ENCODE measurements at regions not wholly inside any gene's neighbourhood (a gene's known extent, or its start where the extent isn't known, plus 50 kb on each side); places are given as distances from the start of the nearest gene placed in this dataset.

GRCh38 chr2:145410086-145410485, 890.2 kb upstream of the ZEB2 start:
- Histone ChIP-seq H3K27me3 (ENCODE audit: insufficient read depth, low read depth) (no peaks in the 10 kb centered on the region), H3F3A (ENCODE audit: insufficient read depth, low read depth) (no peaks in the 10 kb centered on the region), H3K4me3 (no peak overlapping the region), H3K9me2 (ENCODE audit: insufficient read depth) (peaks cover 7% of the 10 kb centered on the region; the same call in 1 of the 2 replicates), H3K27ac (no peak overlapping the region), H3K4me1 (replicated peaks; ENCODE audit: insufficient read depth) (no peaks in the 10 kb centered on the region), H2AFZ (no peak overlapping the region), H3K9me3 (ENCODE audit: insufficient read depth, low read depth) (no peaks in the 10 kb centered on the region), H3K36me3 (ENCODE audit: low read depth) (no peaks in the 10 kb centered on the region), H3K79me2 (ENCODE audit: low read depth) (no peaks in the 10 kb centered on the region), H3K4me2 (no peak overlapping the region), H4K20me1 (ENCODE audit: insufficient read depth) (no peaks in the 10 kb centered on the region)
- ChIA-PET CTCF (no interaction called here), POLR2A (ENCODE audit: unreplicated experiment) (no interaction called here)
- no TSS peak for BruUV-seq (replicated peaks)
- DNase-seq = no peak
- intact Hi-C loops (cut with micrococcal nuclease; ENCODE audit: unreplicated experiment) = no loop called here
- TF ChIP-seq EZH2 (IDR thresholded peaks at IDR 0.05; ENCODE audit: low read depth) = no peak
- no peak for TF ChIP-seq CTCF (conservative IDR thresholded peaks at IDR 0.05)

DNA sequence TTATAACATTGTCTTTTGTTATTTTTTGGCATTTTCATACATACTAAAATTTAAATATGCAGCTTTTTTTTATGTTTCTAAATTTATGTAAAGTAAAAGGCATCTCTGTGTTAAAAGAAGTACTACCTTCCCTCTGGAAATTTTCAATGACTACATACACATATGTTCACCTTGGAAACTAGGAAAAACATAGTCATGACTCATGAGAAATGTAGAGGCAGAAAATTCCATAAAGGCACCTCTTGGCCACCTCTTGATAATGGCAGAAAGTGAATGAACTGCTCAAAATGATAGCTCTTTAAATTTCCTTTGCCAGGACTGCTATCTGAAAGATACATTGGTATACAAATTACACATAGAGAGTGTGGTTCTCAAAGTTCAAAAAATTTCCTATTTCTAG, 889.1 kb upstream of the ZEB2 start:
- POLR2A ChIA-PET (ENCODE audit: unreplicated experiment) = no interaction called here
- Histone ChIP-seq H3K27ac (no peak overlapping the region), H3K27me3 (ENCODE audit: insufficient read depth, low read depth) (no peaks in the 10 kb centered on the region), H3K79me2 (ENCODE audit: low read depth) (no peaks in the 10 kb centered on the region), H3K36me3 (ENCODE audit: low read depth) (no peaks in the 10 kb centered on the region), H3K4me3 (no peak overlapping the region), H2AFZ (no peak overlapping the region), H3K4me1 (replicated peaks; ENCODE audit: insufficient read depth) (no peaks in the 10 kb centered on the region), H3K4me2 (no peak overlapping the region), H4K20me1 (ENCODE audit: insufficient read depth) (no peaks in the 10 kb centered on the region), H3F3A (ENCODE audit: insufficient read depth, low read depth) (no peaks in the 10 kb centered on the region), H3K9me3 (ENCODE audit: insufficient read depth, low read depth) (no peaks in the 10 kb centered on the region), H3K9me2 (ENCODE audit: insufficient read depth) (peaks cover 7% of the 10 kb centered on the region)
- intact Hi-C loops (cut with micrococcal nuclease; ENCODE audit: unreplicated experiment) = no loop called here
- BruUV-seq (replicated peaks) = no TSS peak
- CTCF ChIA-PET = interaction anchor here (0.6 kb wide), 1 partner anchor 53 kb away, joined by 3 read pairs; no protein-coding TSS in a partner anchor
- DNase-seq = no peak
- TF ChIP-seq CTCF (conservative IDR thresholded peaks at IDR 0.05) (no peak), EZH2 (IDR thresholded peaks at IDR 0.05; ENCODE audit: low read depth) (no peak)

DNA sequence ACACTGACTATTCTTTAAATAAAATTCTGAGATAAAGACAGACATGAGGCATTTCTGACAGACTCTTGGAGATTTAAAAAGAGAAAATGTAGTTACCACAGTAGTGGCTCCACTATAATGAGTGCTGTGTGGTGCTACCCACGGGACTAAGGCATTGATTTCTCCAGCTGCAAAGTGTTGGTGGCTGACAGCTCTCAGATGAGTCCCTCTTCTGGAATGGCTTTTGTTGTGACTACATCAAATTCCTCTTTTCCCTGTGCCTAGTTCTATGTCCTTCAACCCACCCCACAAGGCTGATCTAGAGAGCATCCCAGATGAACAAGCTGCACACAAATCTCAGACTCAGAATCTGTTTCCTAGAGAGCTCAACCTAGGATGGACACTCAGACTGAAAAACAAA, 884.8 kb upstream of the ZEB2 start:
- Histone ChIP-seq H3K36me3 (ENCODE audit: low read depth) (no peaks in the 10 kb centered on the region), H3K9me2 (ENCODE audit: insufficient read depth) (peaks cover 7% of the 10 kb centered on the region), H3K27ac (no peak overlapping the region), H2AFZ (no peak overlapping the region; the same call in 1 of the 2 replicates), H3K9me3 (ENCODE audit: insufficient read depth, low read depth) (no peaks in the 10 kb centered on the region), H3K4me1 (replicated peaks; ENCODE audit: insufficient read depth) (no peaks in the 10 kb centered on the region), H3K4me3 (no peak overlapping the region), H3K27me3 (ENCODE audit: insufficient read depth, low read depth) (no peaks in the 10 kb centered on the region), H3K4me2 (no peak overlapping the region), H3F3A (ENCODE audit: insufficient read depth, low read depth) (no peaks in the 10 kb centered on the region), H4K20me1 (ENCODE audit: insufficient read depth) (no peaks in the 10 kb centered on the region), H3K79me2 (ENCODE audit: low read depth) (no peaks in the 10 kb centered on the region)
- no peak for DNase-seq
- intact Hi-C loops (cut with micrococcal nuclease; ENCODE audit: unreplicated experiment) = no loop called here
- no TSS peak for BruUV-seq (replicated peaks)
- TF ChIP-seq EZH2 (IDR thresholded peaks at IDR 0.05; ENCODE audit: low read depth) = no peak
- TF ChIP-seq CTCF (conservative IDR thresholded peaks at IDR 0.05) = no peak
- POLR2A ChIA-PET (ENCODE audit: unreplicated experiment) = no interaction called here
- CTCF ChIA-PET = no interaction called here
